GM21786 (cell line): ENCODE measurements at regions not wholly inside any gene's neighbourhood (a gene's known extent, or its start where the extent isn't known, plus 50 kb on each side); places are given as distances from the start of the nearest gene placed in this dataset.
A peak's percentile ranks its signal among the peaks of the same experiment; 100 is the strongest.

Experiments
- ATAC-seq: cut with Tn5 transposase; IDR thresholded peaks from one replicate; pipeline ENCODE4 v1.9.1; 2021; ENCODE audit not compliant: unreplicated experiment

GRCh38 chr13:67769063-67769986, 539.2 kb upstream of the PCDH9 start:
- no peak for ATAC-seq

GRCh38 chr13:67763984-67764383, 533.8 kb upstream of the PCDH9 start:
- no peak for ATAC-seq

GRCh38 chr13:67763384-67763783, 533.2 kb upstream of the PCDH9 start:
- no peak for ATAC-seq

DNA sequence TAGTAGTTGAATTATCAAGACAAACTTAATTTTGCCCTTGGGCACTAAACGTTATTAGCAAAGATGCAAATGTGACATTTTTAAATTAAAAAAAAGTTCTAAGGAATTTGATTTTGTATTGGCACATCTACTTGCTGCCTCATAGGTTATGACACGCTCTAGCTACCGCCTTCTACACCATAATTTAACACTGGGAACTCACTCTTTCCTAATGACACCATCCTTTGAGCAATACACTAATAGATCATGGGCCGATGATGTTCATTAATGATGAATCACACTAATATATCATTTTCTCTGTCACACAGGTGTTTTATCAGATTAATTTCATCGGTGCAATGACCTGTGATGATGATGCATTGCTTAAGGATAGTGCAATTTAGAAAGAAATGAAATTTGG, 528.8 kb upstream of the PCDH9 start:
- ATAC-seq = no peak

GRCh38 chr13:67754012-67754411, 523.9 kb upstream of the PCDH9 start:
- no peak for ATAC-seq

DNA sequence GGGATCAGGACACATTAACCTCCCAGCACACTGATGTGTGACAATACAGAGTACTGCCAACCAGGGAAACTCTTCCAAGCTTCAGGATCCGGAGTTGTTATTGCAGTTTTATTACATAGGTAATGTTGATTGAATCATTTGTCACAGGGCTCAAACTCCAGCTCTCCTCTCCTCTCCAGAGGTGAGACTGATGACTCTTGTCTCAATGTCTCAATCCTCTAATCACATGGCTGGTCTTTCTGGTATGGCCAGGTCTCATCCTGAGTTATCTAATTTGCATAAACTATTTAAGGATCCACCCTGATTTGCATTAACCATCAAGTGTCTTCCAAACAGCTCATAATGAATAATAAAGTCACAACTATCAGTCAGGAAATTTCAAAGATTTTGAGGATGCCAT, 522.6 kb upstream of the PCDH9 start:
- ATAC-seq = no peak

- no peak for ATAC-seq
These were observed 512.3 kb upstream of the PCDH9 start for GRCh38 chr13:67742478-67742877.

- no peak for ATAC-seq
These were observed 510.9 kb upstream of the PCDH9 start for GRCh38 chr13:67740871-67741535.

- ATAC-seq = peak; percentile 53
These were observed 506.7 kb upstream of the PCDH9 start for GRCh38 chr13:67736646-67737420.

DNA sequence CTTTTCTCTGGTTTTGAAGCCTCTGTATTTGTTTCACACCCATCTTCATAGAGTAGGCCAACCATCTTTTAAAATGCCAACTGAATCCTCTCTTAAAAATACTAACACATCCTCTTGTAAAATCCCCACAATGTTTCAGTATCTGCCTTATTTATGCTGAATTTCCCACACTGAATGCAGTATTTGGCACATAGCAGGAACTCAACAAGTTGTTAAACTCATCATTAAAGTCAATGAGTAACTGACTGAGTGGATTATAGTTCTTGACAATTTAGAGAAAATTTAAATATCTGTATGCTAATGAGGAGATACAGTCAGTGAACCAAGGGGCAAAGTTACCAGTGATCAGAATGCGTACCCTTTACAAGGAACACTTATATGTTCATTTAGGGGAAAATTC, 505.5 kb upstream of the PCDH9 start:
- no peak for ATAC-seq

GRCh38 chr13:67726979-67727378, 496.8 kb upstream of the PCDH9 start:
- no peak for ATAC-seq

DNA sequence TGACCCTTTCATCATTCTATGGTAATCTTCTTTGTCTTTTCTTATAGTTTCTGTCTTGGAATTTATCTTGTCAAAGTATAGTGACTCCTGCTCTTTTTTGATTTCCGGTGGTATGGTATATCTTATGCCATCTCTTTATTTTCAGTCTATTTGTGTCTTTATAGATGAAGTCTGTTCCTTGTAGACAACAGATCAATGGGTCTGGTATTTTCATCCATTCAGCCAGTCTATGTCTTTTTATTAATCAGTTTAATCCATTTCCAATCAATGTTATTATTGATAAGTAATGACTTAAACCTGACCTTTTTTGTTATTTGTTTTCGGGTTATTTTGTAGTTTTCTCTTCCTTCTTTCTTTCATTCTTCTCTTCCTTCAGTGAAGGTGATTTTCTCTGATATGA, 495.9 kb upstream of the PCDH9 start:
- ATAC-seq = no peak

DNA sequence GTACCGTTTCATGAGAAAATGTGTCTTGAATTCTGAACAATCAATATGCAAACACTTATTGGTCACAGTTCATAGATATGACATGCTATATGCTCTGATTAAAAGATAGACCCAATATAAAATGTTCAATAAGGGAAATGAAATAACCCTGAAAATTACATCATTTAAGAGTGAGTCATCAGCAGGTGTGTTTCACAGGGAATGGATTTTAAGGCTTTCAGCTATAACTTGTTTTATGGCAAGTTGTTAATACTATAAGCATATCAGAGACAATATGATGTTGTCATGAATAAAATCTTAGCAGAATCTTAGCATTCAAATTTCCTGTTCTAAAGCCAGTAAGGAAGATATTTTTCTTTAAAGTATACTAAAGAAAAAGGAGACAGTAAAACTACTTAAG, 483.4 kb upstream of the PCDH9 start:
- ATAC-seq = no peak

- ATAC-seq = no peak
These were observed 466.6 kb upstream of the PCDH9 start for GRCh38 chr13:67696775-67697174.

GRCh38 chr13:67664502-67664901, 434.4 kb upstream of the PCDH9 start:
- no peak for ATAC-seq

DNA sequence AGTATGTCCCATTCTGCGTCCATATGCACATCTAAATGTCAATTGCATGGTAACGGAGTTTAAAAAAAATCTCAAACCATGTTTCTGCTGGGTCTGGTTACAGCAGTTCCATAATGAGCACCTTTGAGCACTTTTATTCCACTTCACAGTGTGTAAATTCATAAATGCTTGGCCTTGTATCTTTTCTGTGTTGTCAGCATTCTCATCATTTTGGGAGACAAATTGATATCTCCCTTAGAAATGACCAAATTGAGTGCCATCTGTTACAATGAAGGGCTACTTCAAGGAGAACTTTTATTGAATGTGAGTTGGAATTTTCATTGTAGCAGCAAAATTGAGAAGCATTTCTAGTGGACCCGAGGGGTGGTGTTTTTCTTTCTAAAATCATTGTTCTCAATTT, 432.9 kb upstream of the PCDH9 start:
- no peak for ATAC-seq

DNA sequence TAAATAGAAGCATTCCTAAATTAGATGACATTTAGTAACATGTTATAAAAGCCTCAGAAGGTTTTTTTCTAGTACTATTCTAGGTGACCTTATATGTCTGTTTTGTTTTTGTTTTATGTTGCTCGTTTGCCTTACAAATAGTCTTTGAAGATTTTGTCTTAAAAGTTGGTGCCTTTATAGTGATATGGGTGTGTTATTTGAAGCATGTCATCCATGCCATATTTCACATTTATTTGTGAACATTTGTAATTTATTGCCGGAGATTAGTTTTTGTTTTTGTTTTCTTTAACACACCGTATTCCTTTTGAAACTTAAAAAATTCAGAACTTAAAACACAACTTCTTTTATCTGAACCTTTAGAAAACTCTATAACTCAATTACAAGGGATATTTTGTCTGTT, 422.8 kb upstream of the PCDH9 start:
- no peak for ATAC-seq

- no peak for ATAC-seq
These were observed 421.9 kb upstream of the PCDH9 start for GRCh38 chr13:67651908-67652465.

DNA sequence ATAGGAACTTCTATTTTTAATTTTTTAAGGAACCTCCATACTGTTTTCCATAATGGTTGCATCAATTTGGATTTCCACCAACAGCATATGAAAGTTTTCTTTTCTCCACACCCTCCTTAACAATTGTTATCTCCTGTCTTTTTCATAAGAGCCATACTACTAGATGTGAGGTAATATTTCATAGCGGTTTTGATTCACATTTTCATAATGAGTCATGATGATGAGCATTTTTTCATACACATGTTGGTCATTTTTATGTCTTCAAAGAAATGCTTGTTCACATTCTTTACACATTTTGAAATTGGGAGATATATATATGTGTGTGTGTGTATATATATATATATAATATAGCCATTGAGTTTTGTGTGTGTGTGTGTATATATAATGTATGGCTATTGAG, 420.3 kb upstream of the PCDH9 start:
- ATAC-seq = no peak

GRCh38 chr13:67645874-67646467, 415.8 kb upstream of the PCDH9 start:
- no peak for ATAC-seq

- no peak for ATAC-seq
These were observed 413.4 kb upstream of the PCDH9 start for GRCh38 chr13:67643516-67644055.
